SU-DHL-6 (cell line): ENCODE measurements at regions not wholly inside any gene's neighbourhood (a gene's known extent, or its start where the extent isn't known, plus 50 kb on each side); places are given as distances from the start of the nearest gene placed in this dataset.

Experiments used
- H2AFZ ChIP-seq: fragments of 200-600 bp; sonication (generic); 2 replicates; pipeline ENCODE4 v1.6.1; 2014; ENCODE audit warnings: low read depth, mild to moderate bottlenecking, moderate library complexity, mixed read lengths, antibody characterized with exemption, low read length; ENCODE audit not compliant: severe bottlenecking
- H3F3A ChIP-seq: fragments of 200-600 bp; shearing (Covaris generic); 2 replicates; pipeline ENCODE4 v1.6.0; 2016; ENCODE audit warnings: antibody characterized with exemption, mild to moderate bottlenecking; ENCODE audit not compliant: insufficient read depth
- H3K27ac ChIP-seq: fragments of 200-600 bp; sonication (generic); 2 replicates; pipeline ENCODE4 v1.5.1; 2016; ENCODE audit warnings: low read depth, mild to moderate bottlenecking, low read length, moderate library complexity, mixed read lengths
- H3K27me3 ChIP-seq: fragments of 200-600 bp; sonication (generic), shearing (Covaris generic); 2 replicates; pipeline ENCODE4 v1.6.0; 2014; ENCODE audit warnings: mild to moderate bottlenecking, low read length
- H3K36me3 ChIP-seq: fragments of 200-600 bp; sonication (generic); 2 replicates; pipeline ENCODE4 v1.6.1; 2014; ENCODE audit warnings: mild to moderate bottlenecking, low read length, mixed read lengths
- H3K4me2 ChIP-seq: fragments of 300-600, 200-600 bp; shearing (Covaris generic), sonication (generic); 2 replicates; pipeline ENCODE4 v1.6.0; 2014; ENCODE audit warnings: low read length, low read depth, mild to moderate bottlenecking; ENCODE audit not compliant: poor library complexity, severe bottlenecking
- H3K4me3 ChIP-seq: fragments of 200-600 bp; sonication (generic); 2 replicates; pipeline ENCODE4 v1.5.1; 2014; ENCODE audit warnings: antibody characterized with exemption, low read length, mild to moderate bottlenecking, mixed read lengths; ENCODE audit not compliant: insufficient read depth, poor library complexity, severe bottlenecking
- H3K79me2 ChIP-seq: fragments of 200-600 bp; sonication (generic); 2 replicates; pipeline ENCODE4 v1.6.1; 2014; ENCODE audit warnings: mild to moderate bottlenecking, low read length, moderate library complexity; ENCODE audit not compliant: insufficient read depth
- H3K9ac ChIP-seq: fragments of 200-600 bp; sonication (generic); 2 replicates; pipeline ENCODE4 v1.7.0; 2014; ENCODE audit warnings: mild to moderate bottlenecking, low read length
- H3K9me2 ChIP-seq: fragments of 200-600 bp; sonication (generic); replicated peaks from 2 replicates; pipeline ENCODE4 v1.6.1; 2014; ENCODE audit warnings: low read length; ENCODE audit not compliant: insufficient read depth
- H3K9me3 ChIP-seq: fragments of 200-600 bp; sonication (generic); 2 replicates; pipeline ENCODE4 v1.6.1; 2014; ENCODE audit warnings: low read length, mixed read lengths; ENCODE audit not compliant: insufficient read depth
- H4K20me1 ChIP-seq: fragments of 200-600 bp; sonication (generic); 2 replicates; pipeline ENCODE4 v1.6.1; 2014; ENCODE audit warnings: low read depth, mild to moderate bottlenecking, antibody characterized with exemption, low read length, moderate library complexity, mixed read lengths
- EZH2phosphoT487 ChIP-seq: fragments of 200-600 bp; sonication (generic), shearing (Covaris generic); conservative IDR thresholded peaks from 2 replicates; pipeline ENCODE4 v1.6.1; 2018; ENCODE audit warnings: mild to moderate bottlenecking, antibody characterized with exemption, low read length, moderate library complexity, mixed read lengths
- TF ChIP-seq, protein P1 (sequence below): fragments of 200-600 bp; sonication (generic); IDR thresholded peaks from one replicate; pipeline ENCODE4 v1.5.1; 2017; ENCODE audit warnings: antibody characterized with exemption, mild to moderate bottlenecking, low read length, moderate library complexity; ENCODE audit not compliant: insufficient read depth, poor library complexity, severe bottlenecking

DNA sequence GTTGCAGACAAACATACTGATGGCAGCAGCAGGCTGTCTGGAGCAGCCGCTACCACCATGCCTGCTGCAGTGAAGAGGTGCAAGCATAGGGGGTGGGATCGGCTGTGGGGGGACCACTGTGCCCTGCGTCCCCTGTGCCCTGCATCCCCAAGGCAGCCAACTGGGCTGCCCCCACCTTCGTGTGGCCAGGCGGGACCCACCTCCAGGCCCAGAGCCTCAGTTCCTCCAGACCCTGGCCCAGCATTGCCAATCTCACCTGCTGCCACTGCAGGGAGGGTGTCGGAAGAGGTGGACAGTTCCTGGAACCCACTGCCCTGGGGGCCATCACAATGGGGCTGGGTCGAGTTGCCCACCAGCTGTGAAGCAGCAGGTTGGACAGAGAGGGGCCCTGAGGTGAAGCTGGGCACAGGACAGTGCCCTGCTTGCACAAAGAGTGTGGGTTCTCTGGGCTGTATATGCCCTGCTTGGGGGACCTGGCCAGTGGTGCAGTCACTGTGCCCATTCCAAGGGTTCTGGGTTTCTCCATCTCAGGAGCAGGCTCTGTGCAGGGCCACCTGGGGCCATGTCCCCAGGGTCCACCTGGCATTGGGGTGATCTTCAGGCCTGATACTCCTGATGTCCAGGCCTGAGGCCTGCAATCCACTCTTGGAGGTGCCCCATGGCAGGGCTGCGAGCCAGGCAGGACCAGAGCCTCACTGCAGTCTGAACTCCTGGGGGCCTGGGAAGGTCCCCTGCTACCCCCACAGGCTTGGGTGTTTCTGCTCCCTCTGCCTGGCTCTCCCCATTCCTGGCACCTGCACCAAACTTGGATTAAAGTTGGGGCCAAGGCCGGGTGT, 261.4 kb upstream of the NRIP1 start:
- H3K27ac ChIP-seq = no peak overlapping the region
- no peaks in the 10 kb centered on the region for H4K20me1 ChIP-seq
- no peak overlapping the region for H2AFZ ChIP-seq
- H3K27me3 ChIP-seq = no peaks in the 10 kb centered on the region
- H3K9me3 ChIP-seq = peaks cover 15% of the 10 kb centered on the region; the same call in 1 of the 2 replicates
- no peaks in the 10 kb centered on the region for H3K79me2 ChIP-seq
- no peaks in the 10 kb centered on the region for H3F3A ChIP-seq
- H3K4me3 ChIP-seq = no peak overlapping the region
- H3K9ac ChIP-seq = no peak overlapping the region
- H3K36me3 ChIP-seq = no peaks in the 10 kb centered on the region
- TF ChIP-seq, protein P1, sequence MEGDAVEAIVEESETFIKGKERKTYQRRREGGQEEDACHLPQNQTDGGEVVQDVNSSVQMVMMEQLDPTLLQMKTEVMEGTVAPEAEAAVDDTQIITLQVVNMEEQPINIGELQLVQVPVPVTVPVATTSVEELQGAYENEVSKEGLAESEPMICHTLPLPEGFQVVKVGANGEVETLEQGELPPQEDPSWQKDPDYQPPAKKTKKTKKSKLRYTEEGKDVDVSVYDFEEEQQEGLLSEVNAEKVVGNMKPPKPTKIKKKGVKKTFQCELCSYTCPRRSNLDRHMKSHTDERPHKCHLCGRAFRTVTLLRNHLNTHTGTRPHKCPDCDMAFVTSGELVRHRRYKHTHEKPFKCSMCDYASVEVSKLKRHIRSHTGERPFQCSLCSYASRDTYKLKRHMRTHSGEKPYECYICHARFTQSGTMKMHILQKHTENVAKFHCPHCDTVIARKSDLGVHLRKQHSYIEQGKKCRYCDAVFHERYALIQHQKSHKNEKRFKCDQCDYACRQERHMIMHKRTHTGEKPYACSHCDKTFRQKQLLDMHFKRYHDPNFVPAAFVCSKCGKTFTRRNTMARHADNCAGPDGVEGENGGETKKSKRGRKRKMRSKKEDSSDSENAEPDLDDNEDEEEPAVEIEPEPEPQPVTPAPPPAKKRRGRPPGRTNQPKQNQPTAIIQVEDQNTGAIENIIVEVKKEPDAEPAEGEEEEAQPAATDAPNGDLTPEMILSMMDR = no peak
- TF ChIP-seq EZH2phosphoT487 = no peak
- H3K4me2 ChIP-seq = no peak overlapping the region
- H3K9me2 ChIP-seq = no peaks in the 10 kb centered on the region

DNA sequence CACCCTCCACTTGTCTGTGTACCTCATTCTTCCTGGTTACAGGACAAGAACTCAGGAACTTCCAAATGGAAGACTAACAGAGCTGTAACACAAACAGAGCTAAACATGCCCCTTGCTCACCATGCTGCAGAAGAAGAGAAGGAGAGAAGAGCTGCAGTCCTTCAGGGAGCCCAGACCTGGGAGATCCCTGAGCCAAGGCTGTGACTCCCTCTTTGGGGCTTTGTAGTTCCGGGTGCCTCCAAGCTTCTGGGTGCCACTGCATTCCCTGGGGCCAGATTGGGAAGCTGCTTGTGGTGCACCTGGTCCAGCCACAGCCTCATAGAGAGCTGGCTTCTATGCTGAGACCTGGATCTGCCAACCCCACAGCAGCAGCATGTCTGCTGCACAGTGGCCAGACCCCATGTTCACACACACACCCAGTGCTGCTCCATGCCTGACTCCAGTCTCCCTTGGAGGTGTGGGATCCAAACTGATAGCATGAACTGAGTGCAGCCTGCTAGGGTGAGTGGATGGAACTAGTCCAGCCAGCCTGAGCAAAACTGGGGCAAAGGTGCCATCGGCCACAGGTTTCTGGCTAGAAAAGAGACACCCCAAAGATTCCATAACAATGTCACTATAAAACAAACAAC, 263.0 kb upstream of the NRIP1 start:
- Histone ChIP-seq H3K79me2 (no peaks in the 10 kb centered on the region), H4K20me1 (no peaks in the 10 kb centered on the region), H3K9me2 (no peaks in the 10 kb centered on the region), H3F3A (no peaks in the 10 kb centered on the region), H3K4me2 (no peak overlapping the region), H3K27ac (no peak overlapping the region), H3K9me3 (peaks cover 15% of the 10 kb centered on the region; the same call in 1 of the 2 replicates), H3K36me3 (no peaks in the 10 kb centered on the region), H2AFZ (no peak overlapping the region), H3K4me3 (no peak overlapping the region), H3K27me3 (no peaks in the 10 kb centered on the region), H3K9ac (no peak overlapping the region)
- no peak for TF ChIP-seq EZH2phosphoT487
- TF ChIP-seq, protein P1 = no peak

DNA sequence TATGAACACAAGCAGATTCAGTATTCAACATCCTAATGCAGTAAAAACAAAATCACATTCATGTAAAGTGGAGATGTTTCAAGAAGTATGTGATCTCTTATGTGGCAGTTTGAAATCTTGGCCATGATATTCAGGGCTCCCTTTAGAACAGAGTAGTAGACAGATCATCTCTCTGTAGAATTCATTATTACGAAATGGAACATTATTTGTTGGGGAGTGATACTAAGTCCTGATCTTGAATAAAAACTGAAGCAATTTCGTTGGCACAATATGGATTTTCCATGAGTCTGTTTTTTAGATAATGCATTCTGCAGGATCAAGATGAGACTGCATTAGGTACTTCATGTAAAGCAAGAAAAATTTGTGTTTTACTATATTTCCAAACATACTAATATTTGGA, 264.4 kb upstream of the NRIP1 start:
- Histone ChIP-seq H3K27me3 (no peaks in the 10 kb centered on the region), H3K4me3 (no peak overlapping the region), H3K79me2 (no peaks in the 10 kb centered on the region), H4K20me1 (no peaks in the 10 kb centered on the region), H3K27ac (no peak overlapping the region), H3K9ac (no peak overlapping the region), H3F3A (no peaks in the 10 kb centered on the region), H3K4me2 (no peak overlapping the region), H3K9me3 (peaks cover 15% of the 10 kb centered on the region; the same call in 1 of the 2 replicates), H3K36me3 (no peaks in the 10 kb centered on the region), H3K9me2 (no peaks in the 10 kb centered on the region), H2AFZ (no peak overlapping the region)
- TF ChIP-seq, protein P1 = no peak
- TF ChIP-seq EZH2phosphoT487 = no peak
